GM18498 (cell line): ENCODE measurements at regions not wholly inside any gene's neighbourhood (a gene's known extent, or its start where the extent isn't known, plus 50 kb on each side); places are given as distances from the start of the nearest gene placed in this dataset.

Experiments
- ATAC-seq: cut with Tn5 transposase; IDR thresholded peaks from one replicate; pipeline ENCODE4 v1.9.1; 2021; ENCODE audit warnings: mild to moderate bottlenecking, moderate library complexity; ENCODE audit not compliant: unreplicated experiment

GRCh38 chr3:135460273-135460672, 505.3 kb upstream of the PPP2R3A start:
- no peak for ATAC-seq

DNA sequence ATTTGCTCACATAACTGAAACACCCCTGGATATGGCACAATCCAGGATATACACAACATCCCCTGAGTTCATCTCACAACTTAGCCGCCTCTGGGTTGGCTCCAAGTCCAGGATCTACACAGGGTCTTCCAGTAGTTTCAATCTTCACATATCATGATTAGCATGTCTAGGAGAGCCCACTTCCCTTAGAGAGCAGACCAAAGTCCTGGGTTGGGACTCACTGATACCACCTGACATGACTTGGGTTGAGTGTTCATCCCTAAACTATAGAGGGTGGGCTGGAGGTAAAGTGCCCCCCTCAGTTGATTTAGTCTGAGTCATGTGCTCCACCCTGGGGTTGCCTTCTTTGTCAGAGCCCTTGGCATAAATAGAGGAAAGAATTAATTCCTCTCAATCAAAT, 493.6 kb upstream of the PPP2R3A start:
- ATAC-seq: no peak

DNA sequence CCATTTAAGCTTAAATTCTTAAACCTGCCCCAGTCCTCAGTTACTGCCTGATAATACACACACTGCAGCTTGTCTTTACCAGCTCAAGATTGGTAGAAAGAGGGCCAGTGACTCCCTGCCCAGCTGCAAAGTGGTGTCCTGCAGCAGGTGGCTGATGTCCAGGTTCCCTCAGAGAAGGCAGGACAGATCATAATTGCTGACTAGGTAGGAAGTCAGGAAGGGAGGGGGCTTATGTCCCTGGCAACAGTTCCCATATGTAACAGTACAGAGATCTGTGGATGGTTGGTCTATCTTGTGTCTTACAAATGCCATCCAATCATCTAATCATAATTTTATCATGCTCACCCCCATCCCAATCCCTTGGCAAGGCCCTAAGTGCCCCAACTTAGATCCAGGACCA, 492.1 kb upstream of the PPP2R3A start:
- no peak for ATAC-seq

DNA sequence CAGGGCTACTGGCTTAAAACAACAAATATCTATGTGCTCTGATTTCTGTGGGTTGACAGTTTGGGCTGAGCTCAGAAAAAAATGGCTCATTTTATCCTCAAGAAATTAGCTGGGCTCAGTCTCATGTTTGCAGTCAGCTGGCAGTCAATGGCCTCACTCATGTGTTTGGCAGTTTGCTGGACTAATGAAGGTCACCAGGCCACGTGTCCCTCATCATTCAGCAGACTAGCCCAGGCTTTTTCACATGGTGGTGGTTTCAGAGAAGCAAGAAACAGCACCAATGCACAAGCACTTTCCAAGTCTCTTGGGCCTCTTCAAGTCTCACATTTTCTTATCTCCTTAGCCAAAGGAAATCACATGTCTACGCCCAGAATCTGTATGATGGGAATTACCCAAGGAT, 478.3 kb upstream of the PPP2R3A start:
- ATAC-seq: no peak

DNA sequence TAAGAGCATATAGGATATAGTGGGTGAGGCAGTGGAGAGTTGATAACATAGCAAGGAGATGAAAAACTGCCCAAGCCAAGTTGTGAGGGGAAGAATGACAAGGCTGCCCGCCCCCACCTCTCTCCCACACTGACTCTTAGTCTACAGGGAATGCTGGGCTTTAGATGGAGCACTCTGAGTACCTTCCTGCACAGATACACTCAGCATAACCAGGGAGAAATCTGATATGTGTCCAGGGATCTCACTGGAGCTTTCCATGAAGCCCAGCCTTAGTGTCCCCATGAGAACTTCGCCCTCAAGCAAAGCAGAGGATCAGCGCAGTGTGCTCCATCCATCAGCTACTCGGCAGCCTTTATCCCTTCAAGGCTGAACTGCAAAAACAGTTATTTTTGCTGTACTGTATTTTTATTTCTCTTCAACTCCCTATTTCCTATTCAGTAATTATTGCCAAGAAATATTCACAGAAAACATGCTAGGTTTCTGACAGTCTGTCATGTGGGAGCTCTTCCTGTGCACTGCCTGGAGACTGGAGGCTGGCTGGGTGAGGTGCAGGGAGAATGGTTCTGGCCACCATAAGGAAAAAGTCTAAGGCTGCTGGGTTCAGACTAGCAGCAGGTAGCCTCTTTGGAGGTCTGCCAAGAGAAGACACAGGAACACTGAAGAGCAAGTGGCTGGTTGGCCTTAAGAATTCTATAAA, 475.2 kb upstream of the PPP2R3A start:
- no peak for ATAC-seq

DNA sequence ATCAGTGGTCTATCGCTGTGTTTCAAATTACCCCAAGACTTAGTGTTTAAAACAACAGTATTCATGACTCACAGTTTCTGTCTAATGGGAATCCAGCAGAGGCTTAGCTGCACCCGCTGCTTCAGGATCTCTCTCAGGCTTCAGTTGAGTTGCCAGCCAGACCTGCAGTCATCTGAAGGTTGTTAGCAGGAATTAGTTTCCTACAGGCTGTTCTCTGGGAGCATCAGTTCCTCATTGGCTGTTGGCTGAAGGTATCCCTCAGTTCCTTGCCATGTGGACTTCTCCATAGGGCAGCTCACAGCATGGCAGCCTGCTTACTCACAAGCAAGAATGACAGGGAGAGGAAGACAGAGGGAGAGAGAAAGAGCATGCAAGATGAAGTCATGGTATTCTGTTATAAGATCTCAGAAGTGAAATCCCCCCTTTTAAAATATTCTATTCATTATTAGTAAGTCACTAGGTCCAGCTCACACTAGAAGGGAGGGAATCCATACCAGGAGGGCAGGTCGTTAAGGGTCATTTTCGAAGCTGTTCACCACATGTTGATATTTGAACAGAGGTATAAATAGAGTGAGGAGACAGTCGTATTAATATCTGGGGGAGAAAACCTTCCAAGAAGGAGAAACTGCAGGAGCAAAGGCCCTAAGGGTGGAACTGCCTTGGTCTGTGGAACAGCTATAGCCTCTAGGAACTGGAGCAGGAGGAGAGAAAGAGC, 473.9 kb upstream of the PPP2R3A start:
- no peak for ATAC-seq

DNA sequence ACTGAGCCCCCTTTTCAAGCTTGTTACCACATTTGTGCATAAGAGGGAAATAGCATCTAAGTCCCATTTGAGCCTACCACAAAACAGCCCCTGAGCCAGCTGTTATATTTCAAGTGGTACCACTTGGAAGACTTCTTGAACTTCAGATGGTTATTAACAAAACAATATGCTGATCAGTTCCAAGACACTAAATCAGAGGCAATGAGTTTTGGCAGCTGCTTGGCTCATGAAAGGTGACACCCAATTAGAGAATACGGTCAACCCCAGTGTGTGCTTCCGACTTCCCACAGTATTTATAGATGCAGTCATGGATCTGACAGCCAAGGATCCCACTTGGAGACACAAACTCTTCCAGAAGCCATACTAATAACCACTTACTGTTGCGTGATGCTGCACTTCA, 469.6 kb upstream of the PPP2R3A start:
- ATAC-seq: no peak

DNA sequence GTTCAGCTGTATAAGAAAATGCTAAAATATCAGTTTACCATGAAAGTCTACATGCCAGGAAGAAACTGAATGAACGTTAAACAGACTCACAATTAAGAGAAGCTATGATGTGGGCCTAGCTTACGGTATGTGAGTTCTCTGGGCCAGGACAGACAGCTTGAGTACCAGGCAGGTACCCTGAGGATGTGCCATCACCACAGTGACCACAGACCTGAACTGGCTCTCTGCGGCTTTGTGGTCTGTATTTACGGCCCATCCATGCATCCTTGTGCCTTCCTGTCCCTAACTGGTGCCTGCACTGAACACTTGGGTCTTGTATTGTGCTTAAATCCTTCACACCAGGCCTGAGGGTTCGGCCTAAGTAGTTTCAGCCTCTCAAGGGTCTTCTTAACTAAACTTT, 467.5 kb upstream of the PPP2R3A start:
- no peak for ATAC-seq

DNA sequence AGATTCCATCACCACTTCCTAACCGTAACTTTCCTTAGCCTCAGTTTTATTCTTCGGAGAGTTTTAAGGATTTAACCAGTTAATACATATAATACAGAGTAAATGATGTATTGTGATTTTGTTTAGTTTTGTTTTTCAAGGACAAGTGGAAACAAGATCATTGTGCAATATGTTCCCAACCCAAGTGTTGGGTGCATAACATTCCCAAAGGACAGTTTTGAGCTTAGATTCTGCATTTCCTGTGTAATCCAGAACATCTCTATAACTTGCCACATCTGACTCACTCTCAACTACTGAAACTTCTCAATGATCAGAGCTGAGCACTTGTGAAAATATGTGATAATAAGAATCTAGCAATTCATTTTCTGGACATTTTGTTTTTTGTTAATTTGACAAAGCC, 466.1 kb upstream of the PPP2R3A start:
- ATAC-seq: no peak

GRCh38 chr3:135500034-135500433, 465.5 kb upstream of the PPP2R3A start:
- no peak for ATAC-seq

DNA sequence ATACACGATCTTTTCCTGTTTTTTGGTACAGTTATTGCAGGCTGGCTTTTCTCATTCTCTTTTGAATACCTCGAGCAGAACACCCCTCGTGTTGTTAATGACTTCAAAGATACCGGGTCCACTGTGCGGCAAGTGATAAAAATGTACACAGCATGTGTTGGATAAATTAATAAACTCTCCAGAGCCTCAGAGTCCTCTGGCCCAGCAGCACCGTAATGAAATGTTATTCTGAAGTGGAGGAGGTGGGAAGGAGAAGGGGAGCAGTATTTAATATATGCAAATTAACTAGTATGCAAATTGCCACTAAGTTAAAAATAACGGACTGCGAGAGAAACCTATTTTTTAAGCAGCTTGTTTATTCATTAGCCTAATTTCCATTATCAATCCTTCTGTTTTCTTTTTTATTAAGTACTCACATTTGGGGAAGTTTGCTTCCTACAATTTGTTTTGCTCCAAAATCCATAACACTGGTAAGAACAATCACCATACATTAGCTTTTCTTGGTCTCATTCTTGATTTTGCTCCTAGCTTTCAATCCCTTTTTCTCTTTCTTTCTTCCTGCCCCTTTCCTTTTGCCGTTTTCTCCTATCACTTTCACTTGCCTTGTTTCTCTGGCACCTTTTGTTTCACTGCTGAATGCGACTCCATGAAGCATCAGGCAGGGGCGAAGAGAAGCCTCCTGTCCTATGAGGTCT, 462.3 kb upstream of the PPP2R3A start:
- no peak for ATAC-seq

DNA sequence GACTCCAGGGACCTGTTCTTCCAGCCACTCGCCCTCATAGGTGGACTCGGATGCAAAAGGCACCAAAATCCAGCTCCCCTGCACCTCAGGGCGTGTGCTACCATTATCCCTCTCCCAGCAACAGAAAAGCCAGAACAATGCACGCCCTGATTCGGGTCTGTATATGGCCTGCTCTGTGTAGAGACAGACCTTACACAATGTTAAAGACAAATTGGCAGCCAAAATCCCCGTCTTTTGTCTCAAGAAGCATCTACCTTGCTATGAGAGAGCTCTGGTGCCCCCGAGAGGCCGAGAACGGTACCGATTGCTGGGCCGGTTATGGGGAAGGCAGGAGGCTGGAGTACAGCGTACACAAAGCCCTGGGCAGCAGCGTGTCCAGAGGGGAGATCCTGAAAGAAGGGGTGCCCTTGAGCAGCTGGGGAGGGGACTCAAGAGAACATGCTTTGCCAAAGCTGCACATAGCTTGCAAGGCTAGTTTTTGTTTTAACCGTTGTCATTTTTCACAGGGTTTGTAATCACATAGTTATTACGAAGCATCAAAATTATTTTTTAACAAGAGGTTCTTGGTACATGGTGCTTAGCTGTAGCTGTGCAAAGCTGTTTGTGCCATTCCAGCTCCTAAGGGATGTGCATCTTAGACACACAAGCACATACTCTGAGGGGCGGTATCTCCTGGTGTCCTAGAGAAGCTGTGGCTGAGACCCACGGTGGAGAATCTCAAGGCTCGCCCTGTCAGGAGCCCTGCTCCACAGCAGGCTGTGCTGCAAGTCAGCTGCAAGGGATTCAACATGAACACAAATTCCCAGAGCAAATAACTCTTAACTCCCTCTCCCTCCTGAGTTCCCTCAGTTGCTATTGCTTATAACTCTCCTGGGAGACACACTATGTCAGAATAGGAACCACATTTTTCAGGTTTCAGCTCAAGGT, 461.5 kb upstream of the PPP2R3A start:
- ATAC-seq: peak; percentile 86

DNA sequence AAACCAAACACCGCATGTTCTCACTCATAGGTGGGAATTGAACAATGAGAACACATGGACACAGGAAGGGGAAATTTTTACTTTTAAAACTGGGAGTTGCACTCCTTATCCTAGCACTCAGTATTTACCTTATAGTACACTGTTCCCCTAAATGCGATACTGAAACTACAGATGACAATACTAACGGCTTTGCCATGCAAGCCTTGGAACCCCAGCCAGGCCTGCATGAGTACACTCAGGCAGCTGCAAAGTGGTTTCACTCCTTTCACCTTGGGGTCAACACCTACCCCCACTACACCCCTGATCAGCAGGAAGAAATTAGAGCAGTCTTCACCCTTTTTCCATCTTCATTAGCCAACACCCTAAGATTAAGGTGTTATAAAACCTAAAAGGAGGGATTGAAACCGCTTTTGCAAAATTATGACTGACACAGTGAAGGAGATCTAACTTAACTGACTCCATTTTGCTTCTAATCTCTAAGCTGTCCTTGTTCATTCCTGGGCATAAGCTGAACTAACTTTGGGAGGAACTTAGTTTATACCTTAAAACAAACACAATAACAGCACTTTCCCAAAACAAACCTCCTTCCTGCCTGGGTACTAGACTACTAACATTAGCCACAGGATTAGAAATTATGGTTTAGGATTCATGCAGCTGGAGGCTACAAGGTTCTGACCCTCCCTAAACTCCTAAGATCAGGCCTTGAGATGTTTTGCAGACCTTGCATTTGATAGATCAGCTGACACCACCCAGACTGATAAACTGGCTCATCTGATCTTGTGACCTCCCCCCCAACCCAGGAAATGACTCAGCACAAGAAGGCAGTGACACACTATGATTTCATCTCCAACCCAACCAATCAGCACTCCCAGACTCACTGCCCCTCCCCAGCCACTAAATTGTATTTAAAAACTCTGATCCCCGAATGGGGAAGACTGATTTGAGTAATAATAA, 452.1 kb upstream of the PPP2R3A start:
- ATAC-seq: no peak

DNA sequence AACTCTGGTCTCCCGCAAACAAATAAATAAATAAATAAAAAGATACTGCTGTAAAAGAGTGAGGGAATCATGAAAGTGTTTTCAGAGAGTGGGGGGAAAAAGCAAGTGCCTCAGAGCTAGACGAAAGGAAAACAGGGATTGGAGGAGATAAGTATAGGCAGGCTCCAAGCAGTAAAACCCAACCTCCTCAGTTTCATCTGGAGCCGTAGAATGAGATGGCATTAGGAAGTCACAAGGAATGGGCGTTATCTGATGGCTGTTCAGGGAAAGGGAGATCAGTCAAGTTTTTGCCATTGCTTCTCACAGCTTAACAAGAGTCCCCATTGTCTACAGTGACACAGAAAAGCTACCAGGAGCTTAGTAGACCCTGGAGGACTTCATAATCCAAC, 451.5 kb upstream of the PPP2R3A start:
- no peak for ATAC-seq

DNA sequence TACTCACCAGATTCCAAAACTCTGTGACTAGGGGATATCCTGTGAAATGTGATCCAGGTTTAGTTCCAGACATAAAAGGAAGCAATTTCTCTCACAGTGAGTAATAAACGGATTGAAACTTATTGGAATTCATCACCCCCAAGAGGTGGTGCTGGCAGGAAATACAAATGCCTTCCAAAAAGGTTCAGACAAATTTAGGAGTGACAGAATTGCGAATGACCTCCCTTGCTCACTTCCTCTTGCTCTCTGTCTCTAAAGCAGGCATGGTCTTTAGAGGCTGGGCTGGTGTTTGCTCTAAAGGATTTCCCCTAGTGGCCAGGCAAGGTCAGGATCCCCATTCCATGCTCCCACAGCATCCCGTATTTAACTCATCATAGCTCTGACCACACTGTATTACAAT, 449.4 kb upstream of the PPP2R3A start:
- ATAC-seq: no peak

- no peak for ATAC-seq
Observed at GRCh38 chr3:135528413-135529015, 437.0 kb upstream of the PPP2R3A start.

- no peak for ATAC-seq
Observed at GRCh38 chr3:135532021-135532420, 433.5 kb upstream of the PPP2R3A start.

- ATAC-seq: no peak
Observed at GRCh38 chr3:135538123-135538522, 427.4 kb upstream of the PPP2R3A start.

- ATAC-seq: no peak
Observed at GRCh38 chr3:135539351-135539750, 426.2 kb upstream of the PPP2R3A start.

DNA sequence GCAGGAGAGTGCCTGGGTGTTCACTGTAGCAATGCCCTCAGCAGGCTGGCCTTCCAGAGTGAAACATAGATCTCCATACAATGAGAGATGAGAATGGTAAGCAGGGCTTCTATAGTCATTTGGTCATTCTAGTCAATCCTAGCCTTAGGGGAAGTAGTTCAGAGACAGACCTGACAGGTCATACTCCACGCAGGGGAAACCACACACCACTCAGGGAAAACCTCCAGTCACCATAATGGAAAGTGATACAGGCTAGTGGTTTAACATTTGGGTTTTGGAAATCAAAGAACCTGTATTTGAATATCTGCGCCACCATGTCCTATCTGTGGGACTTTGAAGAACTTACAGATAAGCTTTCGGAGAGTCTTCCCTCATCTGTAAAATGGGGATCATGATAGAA, 425.7 kb upstream of the PPP2R3A start:
- ATAC-seq: no peak
